ENCODE measurements at regions not wholly inside any gene's neighbourhood (a gene's known extent, or its start where the extent isn't known, plus 50 kb on each side); places are given as distances from the start of the nearest gene placed in this dataset.
A peak's percentile ranks its signal among the peaks of the same experiment; 100 is the strongest.

DNA sequence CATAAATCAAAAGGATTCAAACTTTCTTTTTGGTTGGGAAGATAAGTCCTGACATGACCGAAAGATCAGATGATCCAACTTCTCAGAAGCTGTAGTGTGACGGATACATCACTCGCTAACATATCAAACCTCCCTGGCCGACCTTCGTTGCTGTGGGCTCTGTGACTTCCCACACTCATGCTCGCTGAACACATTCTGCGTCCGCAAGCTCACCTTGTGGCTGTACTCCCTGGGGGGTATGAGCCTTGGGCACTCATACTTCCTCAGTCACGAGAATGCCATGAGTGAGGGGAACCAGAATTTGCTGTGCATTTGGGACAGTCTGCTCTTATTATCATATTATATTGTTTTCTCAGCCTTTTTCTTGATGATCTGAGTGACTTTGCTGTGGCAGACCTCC lies 105.4 kb downstream of the RWDD3 start:
- H3K27ac ChIP-seq (replicated peaks in 1 of 4) = peak overlapping the region; percentile 11 to 59 (median 52)
- no peaks in the 10 kb centered on the region for H3K36me3 ChIP-seq
- H3K4me1 ChIP-seq = peaks cover 3 to 22% (median 20%) of the 10 kb centered on the region in 4 donors
- TF ChIP-seq EP300 (IDR thresholded peaks at IDR 0.05) = no peak
- no peak for TF ChIP-seq POLR2AphosphoS5 (IDR thresholded peaks at IDR 0.05)
- TF ChIP-seq POLR2A (IDR thresholded peaks at IDR 0.05; ENCODE audit: low read depth) = no peak
- no peak for TF ChIP-seq CTCF (IDR thresholded peaks at IDR 0.05)
- H3K4me3 ChIP-seq = no peak overlapping the region
- no peak for DNase-seq (ENCODE audit: extremely low spot score)
- intact Hi-C loops (cut with DNase I) = no loop called here
- 74% methylated on average over 9 of the region's 9 CpGs for WGBS
- H3K27me3 ChIP-seq = no peaks in the 10 kb centered on the region
- H3K9me3 ChIP-seq = no peaks in the 10 kb centered on the region

- Histone ChIP-seq H3K27ac (replicated peaks in 1 of 4) (peak overlapping the region; percentile 11 to 59 (median 52)), H3K4me1 (peaks cover 3 to 22% (median 19%) of the 10 kb centered on the region in 4 donors)
- intact Hi-C loops (cut with DNase I) = no loop called here
Measured at GRCh38 chr1:95340061-95340460, 106.1 kb downstream of the RWDD3 start.

GRCh38 chr1:95352767-95353166 lies 118.8 kb downstream of the RWDD3 start:
- no peaks in the 10 kb centered on the region for H3K27me3 ChIP-seq
- peaks cover 0 to 9% (median 0%) of the 10 kb centered on the region in 4 donors for H3K4me1 ChIP-seq
- intact Hi-C loops (cut with DNase I) = no loop called here
- H3K36me3 ChIP-seq = no peaks in the 10 kb centered on the region
- WGBS = 59% methylated on average over 2 of the region's 2 CpGs
- H3K4me3 ChIP-seq = no peak overlapping the region
- H3K9me3 ChIP-seq = no peaks in the 10 kb centered on the region
- TF ChIP-seq POLR2AphosphoS5 (IDR thresholded peaks at IDR 0.05) (no peak), EP300 (IDR thresholded peaks at IDR 0.05) (no peak), CTCF (IDR thresholded peaks at IDR 0.05) (no peak), POLR2A (IDR thresholded peaks at IDR 0.05; ENCODE audit: low read depth) (no peak)
- DNase-seq (ENCODE audit: extremely low spot score) = no peak
- no peak overlapping the region for H3K27ac ChIP-seq (replicated peaks in 1 of 4)

More at GRCh38 chr1:95340061-95340460, 106.1 kb downstream of the RWDD3 start:
- WGBS = 23% methylated on average over 2 of the region's 2 CpGs
- Histone ChIP-seq H3K9me3 (no peaks in the 10 kb centered on the region), H3K27me3 (no peaks in the 10 kb centered on the region), H3K36me3 (no peaks in the 10 kb centered on the region), H3K4me3 (no peak overlapping the region)
- DNase-seq (ENCODE audit: extremely low spot score) = no peak
- TF ChIP-seq EP300 (IDR thresholded peaks at IDR 0.05) = no peak
- no peak for TF ChIP-seq POLR2A (IDR thresholded peaks at IDR 0.05; ENCODE audit: low read depth)
- TF ChIP-seq CTCF (IDR thresholded peaks at IDR 0.05) = no peak
- peak; percentile 22 to 66 for TF ChIP-seq POLR2AphosphoS5 (IDR thresholded peaks at IDR 0.05)

DNA sequence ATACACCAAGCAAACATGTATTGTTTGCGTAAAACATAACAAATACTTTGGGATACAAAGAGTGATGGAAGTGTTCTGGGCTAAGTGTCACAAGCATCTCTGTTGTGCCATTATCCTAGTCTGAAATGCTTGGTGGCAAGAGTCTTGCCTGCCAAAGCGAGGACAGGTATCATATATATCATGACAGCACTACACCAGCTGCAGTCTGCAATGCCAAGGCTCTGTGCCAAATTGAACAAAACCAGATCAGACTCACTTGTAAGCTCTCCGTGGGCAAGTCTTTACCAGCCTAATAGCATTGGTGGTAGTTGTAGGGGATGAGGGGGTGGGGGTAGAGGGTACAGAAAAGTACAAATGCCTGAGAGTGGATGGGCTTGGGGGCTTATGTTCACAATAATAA lies 119.2 kb downstream of the RWDD3 start:
- 41% methylated on average over 3 of the region's 3 CpGs for WGBS
- no peak for DNase-seq (ENCODE audit: extremely low spot score)
- Histone ChIP-seq H3K27ac (replicated peaks in 1 of 4) (no peak overlapping the region), H3K9me3 (no peaks in the 10 kb centered on the region), H3K27me3 (no peaks in the 10 kb centered on the region), H3K36me3 (no peaks in the 10 kb centered on the region), H3K4me1 (peaks cover 0 to 9% (median 0%) of the 10 kb centered on the region in 4 donors), H3K4me3 (no peak overlapping the region)
- TF ChIP-seq POLR2AphosphoS5 (IDR thresholded peaks at IDR 0.05) (no peak), EP300 (IDR thresholded peaks at IDR 0.05) (no peak), CTCF (IDR thresholded peaks at IDR 0.05) (no peak), POLR2A (IDR thresholded peaks at IDR 0.05; ENCODE audit: low read depth) (no peak)
- intact Hi-C loops (cut with DNase I) = no loop called here

DNA sequence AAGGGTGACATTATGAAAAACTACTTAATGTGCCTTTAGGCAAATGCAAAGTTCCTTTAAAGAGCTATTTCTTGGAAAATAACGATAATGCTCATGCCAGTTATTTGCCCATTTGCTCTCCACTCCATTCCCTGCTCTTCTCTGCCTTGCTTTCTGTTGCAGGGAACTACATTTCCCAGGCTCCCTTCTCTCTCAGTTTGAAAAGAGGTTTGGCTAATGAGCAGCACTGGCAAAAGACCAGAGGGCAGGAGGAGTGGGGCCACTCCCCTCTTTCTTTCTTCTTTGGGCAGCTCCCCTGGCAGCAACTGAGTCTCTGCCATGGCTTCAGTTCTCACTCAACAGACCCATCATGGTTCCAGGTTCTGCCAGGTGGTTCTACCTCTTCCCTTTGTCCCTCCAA lies 130.5 kb downstream of the RWDD3 start:
- Histone ChIP-seq H3K9me3 (no peaks in the 10 kb centered on the region), H3K27me3 (no peaks in the 10 kb centered on the region), H3K36me3 (no peaks in the 10 kb centered on the region), H3K4me1 (peaks cover 0 to 3% (median 0%) of the 10 kb centered on the region in 4 donors), H3K4me3 (no peak overlapping the region), H3K27ac (replicated peaks in 1 of 4) (no peak overlapping the region)
- no peak for TF ChIP-seq POLR2AphosphoS5 (IDR thresholded peaks at IDR 0.05)
- TF ChIP-seq CTCF (IDR thresholded peaks at IDR 0.05) = no peak
- TF ChIP-seq EP300 (IDR thresholded peaks at IDR 0.05) = no peak
- TF ChIP-seq POLR2A (IDR thresholded peaks at IDR 0.05; ENCODE audit: low read depth) = no peak
- 95% methylated on average over 1 of the region's 1 CpG for WGBS
- no peak for DNase-seq (ENCODE audit: extremely low spot score)
- intact Hi-C loops (cut with DNase I) = no loop called here
